ENCODE measurements at regions not wholly inside any gene's neighbourhood (a gene's known extent, or its start where the extent isn't known, plus 50 kb on each side); places are given as distances from the start of the nearest gene placed in this dataset.
A peak's percentile ranks its signal among the peaks of the same experiment; 100 is the strongest.

DNA sequence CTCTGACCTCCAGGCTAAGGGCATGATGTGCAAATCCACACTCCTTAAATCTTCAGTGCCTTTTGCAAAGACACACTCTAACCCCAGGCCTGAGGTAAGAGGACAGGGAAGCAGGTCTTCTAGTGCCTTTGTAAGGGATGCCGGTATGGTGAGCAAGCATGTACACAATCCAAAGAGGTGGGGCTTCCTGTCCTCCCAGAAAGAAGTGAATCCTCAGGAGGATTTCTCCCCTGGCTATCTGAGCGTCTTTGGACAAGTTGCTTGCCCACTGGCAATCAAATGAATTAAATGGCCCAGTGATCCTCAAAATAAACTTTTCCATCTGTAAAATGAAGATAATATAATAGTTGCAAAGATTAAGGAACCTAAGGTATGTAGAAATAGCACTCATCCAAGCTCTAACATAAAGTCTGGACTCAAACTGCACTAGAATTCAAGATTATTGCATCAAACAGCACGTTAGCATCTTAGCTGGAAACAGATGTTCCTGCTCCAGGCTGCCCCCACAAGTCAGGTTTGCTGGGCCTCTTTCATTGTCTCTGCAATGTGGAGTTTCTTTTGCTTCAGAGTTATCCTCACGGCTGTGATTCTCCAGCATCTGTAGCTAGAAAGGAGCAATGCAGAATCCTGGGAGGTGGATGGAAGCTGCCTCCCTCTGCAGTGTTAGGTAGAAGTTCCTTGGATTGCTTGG lies 249.6 kb downstream of the TSHZ3 start:
- H2AFZ ChIP-seq (replicated peaks): peak overlapping the region; percentile 10

DNA sequence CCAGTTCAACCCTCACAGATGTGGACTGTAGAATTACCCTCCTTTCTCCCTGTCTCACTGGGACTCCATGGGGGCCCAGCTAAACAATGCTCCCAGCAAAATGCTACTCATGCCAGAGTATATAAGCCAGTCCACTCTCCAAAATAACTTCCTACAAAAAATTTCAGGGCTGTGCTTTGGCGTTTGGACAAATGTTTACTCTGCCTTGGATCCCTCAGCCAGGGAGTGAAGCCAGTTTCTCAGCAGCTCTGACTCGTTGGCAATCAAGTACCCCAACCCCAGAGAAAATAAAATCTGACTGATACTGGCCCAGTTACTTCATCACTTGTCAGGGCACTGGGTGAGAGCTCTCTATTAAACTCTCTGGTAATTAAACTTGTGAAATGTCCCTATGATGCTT lies 250.4 kb downstream of the TSHZ3 start:
- H3K4me2 ChIP-seq: no peak overlapping the region
- H3K9me3 ChIP-seq (ENCODE audit: low read depth): no peaks in the 10 kb centered on the region
- H3K27me3 ChIP-seq: no peaks in the 10 kb centered on the region
- H3F3A ChIP-seq (ENCODE audit: low read depth): no peaks in the 10 kb centered on the region
- H3K9me3 Mint-ChIP-seq: no peaks in the 10 kb centered on the region
- peaks cover 24% of the 10 kb centered on the region for H3K4me1 ChIP-seq
- H3K4me1 Mint-ChIP-seq: peaks cover 35% of the 10 kb centered on the region
- H3K36me3 Mint-ChIP-seq: no peaks in the 10 kb centered on the region
- TF ChIP-seq EZH2phosphoT487 (IDR thresholded peaks at IDR 0.05) (no peak), EZH2 (IDR thresholded peaks at IDR 0.05) (no peak)
- TF ChIP-seq, protein P1, sequence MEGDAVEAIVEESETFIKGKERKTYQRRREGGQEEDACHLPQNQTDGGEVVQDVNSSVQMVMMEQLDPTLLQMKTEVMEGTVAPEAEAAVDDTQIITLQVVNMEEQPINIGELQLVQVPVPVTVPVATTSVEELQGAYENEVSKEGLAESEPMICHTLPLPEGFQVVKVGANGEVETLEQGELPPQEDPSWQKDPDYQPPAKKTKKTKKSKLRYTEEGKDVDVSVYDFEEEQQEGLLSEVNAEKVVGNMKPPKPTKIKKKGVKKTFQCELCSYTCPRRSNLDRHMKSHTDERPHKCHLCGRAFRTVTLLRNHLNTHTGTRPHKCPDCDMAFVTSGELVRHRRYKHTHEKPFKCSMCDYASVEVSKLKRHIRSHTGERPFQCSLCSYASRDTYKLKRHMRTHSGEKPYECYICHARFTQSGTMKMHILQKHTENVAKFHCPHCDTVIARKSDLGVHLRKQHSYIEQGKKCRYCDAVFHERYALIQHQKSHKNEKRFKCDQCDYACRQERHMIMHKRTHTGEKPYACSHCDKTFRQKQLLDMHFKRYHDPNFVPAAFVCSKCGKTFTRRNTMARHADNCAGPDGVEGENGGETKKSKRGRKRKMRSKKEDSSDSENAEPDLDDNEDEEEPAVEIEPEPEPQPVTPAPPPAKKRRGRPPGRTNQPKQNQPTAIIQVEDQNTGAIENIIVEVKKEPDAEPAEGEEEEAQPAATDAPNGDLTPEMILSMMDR (IDR thresholded peaks at IDR 0.05): no peak
- no peak overlapping the region for H3K27ac ChIP-seq
- no peaks in the 10 kb centered on the region for H3K79me2 ChIP-seq (ENCODE audit: low read depth)
- no peak overlapping the region for H3K27ac Mint-ChIP-seq
- H4K20me1 ChIP-seq (ENCODE audit: low read depth): no peaks in the 10 kb centered on the region
- peaks cover 4% of the 10 kb centered on the region for H3K27me3 Mint-ChIP-seq (ENCODE audit: insufficient read depth, low read depth)
- no peak overlapping the region for H3K9ac ChIP-seq
- no peak for DNase-seq (ENCODE audit: low spot score)
- no peak overlapping the region for H2AFZ ChIP-seq (replicated peaks)
- H3K4me3 ChIP-seq: no peak overlapping the region
- H3K4me3 Mint-ChIP-seq: no peak overlapping the region
- no peaks in the 10 kb centered on the region for H3K36me3 ChIP-seq

More for the DNA sequence above, 249.6 kb downstream of the TSHZ3 start:
- Histone ChIP-seq H3K4me3 (no peak overlapping the region), H3K4me1 (peaks cover 24% of the 10 kb centered on the region), H3F3A (ENCODE audit: low read depth) (no peaks in the 10 kb centered on the region), H4K20me1 (ENCODE audit: low read depth) (no peaks in the 10 kb centered on the region), H3K9me3 (ENCODE audit: low read depth) (no peaks in the 10 kb centered on the region), H3K27ac (no peak overlapping the region), H3K27me3 (no peaks in the 10 kb centered on the region), H3K36me3 (no peaks in the 10 kb centered on the region), H3K4me2 (no peak overlapping the region), H3K79me2 (ENCODE audit: low read depth) (no peaks in the 10 kb centered on the region), H3K9ac (no peak overlapping the region)
- Mint-ChIP-seq H3K9me3 (no peaks in the 10 kb centered on the region), H3K4me1 (peaks cover 35% of the 10 kb centered on the region), H3K27me3 (ENCODE audit: insufficient read depth, low read depth) (peaks cover 4% of the 10 kb centered on the region), H3K4me3 (no peak overlapping the region), H3K36me3 (no peaks in the 10 kb centered on the region), H3K27ac (no peak overlapping the region)
- DNase-seq (ENCODE audit: low spot score): peak; percentile 31
- TF ChIP-seq EZH2 (IDR thresholded peaks at IDR 0.05) (no peak), EZH2phosphoT487 (IDR thresholded peaks at IDR 0.05) (no peak)
- TF ChIP-seq, protein P1 (IDR thresholded peaks at IDR 0.05): no peak

DNA sequence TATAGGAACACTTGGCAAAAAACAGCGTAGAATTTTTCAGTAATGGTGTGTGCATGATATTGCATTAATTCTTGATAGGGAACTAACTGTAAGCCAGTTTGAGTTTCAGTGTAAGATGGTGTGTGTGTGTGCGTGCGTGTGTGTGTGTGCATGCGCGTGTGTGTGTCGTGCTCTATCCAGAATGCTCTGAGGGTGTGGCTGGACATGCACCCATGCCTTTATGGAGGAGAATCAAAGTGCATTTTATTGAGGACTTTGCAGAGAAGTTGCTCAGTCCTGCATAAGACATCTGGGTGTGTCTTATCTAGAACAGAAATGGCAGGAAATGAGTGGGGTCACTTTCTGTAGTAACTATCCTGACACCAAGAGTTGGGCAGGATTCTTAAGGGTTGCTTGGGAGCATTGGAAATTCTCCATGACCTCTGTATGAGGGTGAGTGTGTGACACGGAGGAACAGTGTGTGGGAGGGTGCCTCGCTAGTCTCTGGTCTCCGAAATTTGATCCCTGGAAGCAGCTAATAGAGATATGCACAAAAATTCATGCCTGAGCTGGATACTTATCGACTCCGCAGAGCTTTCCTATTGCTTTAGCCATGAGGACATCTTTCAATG lies 252.2 kb downstream of the TSHZ3 start:
- Histone ChIP-seq H3K27me3 (no peaks in the 10 kb centered on the region), H3F3A (ENCODE audit: low read depth) (no peaks in the 10 kb centered on the region), H3K27ac (no peak overlapping the region), H3K4me2 (no peak overlapping the region), H3K79me2 (ENCODE audit: low read depth) (no peaks in the 10 kb centered on the region), H2AFZ (replicated peaks) (no peak overlapping the region), H3K36me3 (no peaks in the 10 kb centered on the region), H4K20me1 (ENCODE audit: low read depth) (no peaks in the 10 kb centered on the region), H3K4me1 (peaks cover 22% of the 10 kb centered on the region), H3K9ac (no peak overlapping the region), H3K9me3 (ENCODE audit: low read depth) (no peaks in the 10 kb centered on the region), H3K4me3 (no peak overlapping the region)
- TF ChIP-seq EZH2phosphoT487 (IDR thresholded peaks at IDR 0.05) (no peak), EZH2 (IDR thresholded peaks at IDR 0.05) (no peak)
- TF ChIP-seq, protein P1 (IDR thresholded peaks at IDR 0.05): no peak
- no peak overlapping the region for H3K27ac Mint-ChIP-seq
- peaks cover 2% of the 10 kb centered on the region for H3K27me3 Mint-ChIP-seq (ENCODE audit: insufficient read depth, low read depth)
- H3K4me1 Mint-ChIP-seq: peaks cover 29% of the 10 kb centered on the region
- H3K9me3 Mint-ChIP-seq: no peaks in the 10 kb centered on the region
- no peaks in the 10 kb centered on the region for H3K36me3 Mint-ChIP-seq
- no peak for DNase-seq (ENCODE audit: low spot score)
- H3K4me3 Mint-ChIP-seq: no peak overlapping the region

Measured in neural progenitor cell (in vitro differentiated cells).